HG02642 (cell line): ENCODE measurements at regions not wholly inside any gene's neighbourhood (a gene's known extent, or its start where the extent isn't known, plus 50 kb on each side); places are given as distances from the start of the nearest gene placed in this dataset.
"Not testable (repeated sequence)": the region's sequence is repeated elsewhere in the genome, so short reads cannot be mapped to it uniquely, and the experiment has no call there.

ENCODE experiments used
- ATAC-seq: cut with Tn5 transposase; IDR thresholded peaks from one replicate; pipeline ENCODE4 v1.9.1; 2021; ENCODE audit warnings: mild to moderate bottlenecking; ENCODE audit not compliant: unreplicated experiment, poor library complexity

GRCh38 chr1:120282744-120283464 is 106.6 kb upstream of the SEC22B start:
- ATAC-seq, result not testable (repeated sequence)

GRCh38 chr1:120278259-120278610 is 101.9 kb upstream of the SEC22B start:
- ATAC-seq, result not testable (repeated sequence)

- ATAC-seq, result not testable (repeated sequence)
Measured at GRCh38 chr1:120277428-120278258, 101.3 kb upstream of the SEC22B start.

- ATAC-seq, result not testable (repeated sequence)
Measured at GRCh38 chr1:120276710-120277109, 100.4 kb upstream of the SEC22B start.

GRCh38 chr1:120274438-120274837 is 98.1 kb upstream of the SEC22B start:
- not testable (repeated sequence) for ATAC-seq

- ATAC-seq, result not testable (repeated sequence)
Measured at GRCh38 chr1:120273363-120273762, 97.0 kb upstream of the SEC22B start.

- ATAC-seq, result not testable (repeated sequence)
Measured at GRCh38 chr1:120272242-120272641, 95.9 kb upstream of the SEC22B start.

GRCh38 chr1:120271561-120272221 is 95.4 kb upstream of the SEC22B start:
- ATAC-seq, result not testable (repeated sequence)

- not testable (repeated sequence) for ATAC-seq
Measured at GRCh38 chr1:120267894-120268551, 91.7 kb upstream of the SEC22B start.

GRCh38 chr1:120264564-120264963 is 88.2 kb upstream of the SEC22B start:
- not testable (repeated sequence) for ATAC-seq

GRCh38 chr1:120262791-120263751 is 86.8 kb upstream of the SEC22B start:
- not testable (repeated sequence) for ATAC-seq

GRCh38 chr1:120257778-120258105 is 81.4 kb upstream of the SEC22B start:
- ATAC-seq, result not testable (repeated sequence)

GRCh38 chr1:120257064-120257777 is 80.9 kb upstream of the SEC22B start:
- ATAC-seq, result not testable (repeated sequence)

GRCh38 chr1:120250756-120251155 is 74.4 kb upstream of the SEC22B start:
- not testable (repeated sequence) for ATAC-seq

- not testable (repeated sequence) for ATAC-seq
Measured at GRCh38 chr1:120248726-120249427, 72.6 kb upstream of the SEC22B start.

GRCh38 chr1:120248203-120248602 is 71.9 kb upstream of the SEC22B start:
- not testable (repeated sequence) for ATAC-seq

GRCh38 chr1:120243867-120244266 is 67.5 kb upstream of the SEC22B start:
- not testable (repeated sequence) for ATAC-seq

- ATAC-seq, result not testable (repeated sequence)
Measured at GRCh38 chr1:120242582-120242981, 66.3 kb upstream of the SEC22B start.
